Lower leg skin (tissue), 4 donors: ENCODE measurements at regions not wholly inside any gene's neighbourhood (a gene's known extent, or its start where the extent isn't known, plus 50 kb on each side); places are given as distances from the start of the nearest gene placed in this dataset.

Source experiments
- DNase-seq, 2 donors: peaks; one replicate each; pipeline ENCODE4 v3.0.0-alpha.2; 2019; ENCODE audit warnings: low spot score in 2 of 2
- H3K4me3 ChIP-seq: fragments of 200-600 bp; sonication (generic); 2 replicates; pipeline ENCODE4 v1.5.1; 2017; ENCODE audit warnings: mild to moderate bottlenecking, low read depth; ENCODE audit not compliant: poor library complexity, severe bottlenecking
- POLR2A ChIP-seq, 2 donors: fragments of 450-650 bp; IDR thresholded peaks; one replicate each; pipeline ENCODE4 v1.6.1; 2016 to 2017; ENCODE audit warnings: antibody characterized with exemption in 2 of 2, mild to moderate bottlenecking in 1 of 2, moderate library complexity in 1 of 2
- WGBS, 2 donors: methylation state at CpG; one replicate each; pipeline ENCODE4 v1.1.5; 2018; 5-methylcytosine and 5-hydroxymethylcytosine counted together
- intact Hi-C: fragments of 100-400 bp; cut with DNase I; formaldehyde crosslinking; loops from one replicate; pipeline ENCODE4 v1.15.0; 2023; ENCODE audit warnings: low total_unique reads
- TF ChIP-seq, protein P1 (sequence below), 3 donors: fragments of 450-650 bp; IDR thresholded peaks; one replicate each; pipeline ENCODE4 v1.5.1; 2016; ENCODE audit warnings: antibody characterized with exemption in 3 of 3, mild to moderate bottlenecking in 3 of 3, moderate library complexity in 2 of 3

DNA sequence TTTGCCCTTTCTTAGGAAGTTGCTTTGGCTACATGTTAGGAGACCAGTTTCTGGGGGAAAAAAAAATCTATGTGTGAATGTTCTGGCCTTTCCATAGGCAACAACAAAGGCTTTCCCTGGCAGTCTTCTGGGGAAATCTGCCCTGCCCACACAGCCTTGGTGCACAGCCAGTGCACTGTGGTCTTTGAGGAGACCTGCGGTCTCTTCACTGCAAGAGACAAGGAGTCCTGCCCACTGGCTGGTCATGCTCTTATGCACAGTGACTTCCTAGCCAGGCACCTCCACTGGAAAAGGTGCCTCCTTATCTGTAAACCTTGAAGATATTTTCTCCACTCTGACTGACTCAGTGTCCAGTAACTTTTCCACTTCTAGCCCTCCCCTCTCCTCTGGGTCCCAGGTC is 155.1 kb downstream of the SUCLA2 start:
- no peak for TF ChIP-seq POLR2A (IDR thresholded peaks at IDR 0.05)
- TF ChIP-seq, protein P1, sequence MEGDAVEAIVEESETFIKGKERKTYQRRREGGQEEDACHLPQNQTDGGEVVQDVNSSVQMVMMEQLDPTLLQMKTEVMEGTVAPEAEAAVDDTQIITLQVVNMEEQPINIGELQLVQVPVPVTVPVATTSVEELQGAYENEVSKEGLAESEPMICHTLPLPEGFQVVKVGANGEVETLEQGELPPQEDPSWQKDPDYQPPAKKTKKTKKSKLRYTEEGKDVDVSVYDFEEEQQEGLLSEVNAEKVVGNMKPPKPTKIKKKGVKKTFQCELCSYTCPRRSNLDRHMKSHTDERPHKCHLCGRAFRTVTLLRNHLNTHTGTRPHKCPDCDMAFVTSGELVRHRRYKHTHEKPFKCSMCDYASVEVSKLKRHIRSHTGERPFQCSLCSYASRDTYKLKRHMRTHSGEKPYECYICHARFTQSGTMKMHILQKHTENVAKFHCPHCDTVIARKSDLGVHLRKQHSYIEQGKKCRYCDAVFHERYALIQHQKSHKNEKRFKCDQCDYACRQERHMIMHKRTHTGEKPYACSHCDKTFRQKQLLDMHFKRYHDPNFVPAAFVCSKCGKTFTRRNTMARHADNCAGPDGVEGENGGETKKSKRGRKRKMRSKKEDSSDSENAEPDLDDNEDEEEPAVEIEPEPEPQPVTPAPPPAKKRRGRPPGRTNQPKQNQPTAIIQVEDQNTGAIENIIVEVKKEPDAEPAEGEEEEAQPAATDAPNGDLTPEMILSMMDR (IDR thresholded peaks at IDR 0.05), result no peak
- intact Hi-C loops, result no loop called here
- no peak for DNase-seq
- WGBS, 2 donors, result 78 to 90% methylated on average over 1 of the region's 1 CpG
- no peak overlapping the region for H3K4me3 ChIP-seq

DNA sequence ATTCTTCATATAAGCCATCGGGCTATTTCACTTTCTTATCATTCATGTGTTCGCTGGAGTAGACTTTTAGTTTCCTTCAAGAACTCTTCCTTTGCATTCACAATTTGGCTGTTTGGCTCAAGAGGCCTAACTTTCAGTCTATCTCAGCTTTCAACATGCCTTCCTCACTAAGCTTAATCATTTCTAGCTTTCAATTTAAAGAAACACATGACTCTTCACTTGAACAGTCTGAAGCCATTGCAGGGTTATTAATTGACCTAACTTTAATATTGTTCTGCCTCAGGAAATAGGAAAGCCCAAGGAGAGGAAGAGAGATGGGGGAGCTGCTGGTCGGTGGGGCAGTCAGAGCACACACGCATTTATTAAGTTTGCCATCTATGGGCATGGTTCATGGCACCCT is 158.1 kb downstream of the SUCLA2 start:
- H3K4me3 ChIP-seq, result no peak overlapping the region
- TF ChIP-seq POLR2A (IDR thresholded peaks at IDR 0.05), result no peak
- TF ChIP-seq, protein P1 (IDR thresholded peaks at IDR 0.05), result no peak
- intact Hi-C loops, result no loop called here
- DNase-seq, result no peak
- WGBS, 2 donors, result 87 to 90% methylated on average over 4 of the region's 4 CpGs

DNA sequence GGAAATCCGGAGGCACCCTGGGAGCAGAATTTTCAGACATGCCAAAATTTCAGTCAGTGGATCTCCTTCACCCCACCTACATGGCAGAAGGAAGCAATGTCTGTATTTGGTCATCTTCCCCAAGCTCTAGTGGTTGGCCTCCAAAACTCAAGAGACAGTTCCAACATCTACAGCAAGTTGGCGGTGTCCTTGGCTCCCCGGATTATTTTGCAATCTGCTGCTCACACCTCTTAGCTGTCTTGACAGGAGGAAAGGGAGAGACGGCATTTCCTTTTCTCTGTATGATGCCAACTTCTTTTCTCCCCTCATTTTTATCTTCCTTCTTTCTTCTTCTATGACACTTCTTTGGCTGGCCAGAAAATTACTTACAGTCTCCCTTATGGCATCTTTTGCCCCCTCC is 159.9 kb downstream of the SUCLA2 start:
- no peak for TF ChIP-seq POLR2A (IDR thresholded peaks at IDR 0.05)
- TF ChIP-seq, protein P1 (IDR thresholded peaks at IDR 0.05), result no peak
- intact Hi-C loops, result no loop called here
- no peak for DNase-seq
- no peak overlapping the region for H3K4me3 ChIP-seq
- 84 to 88% methylated on average over 4 of the region's 4 CpGs for WGBS, 2 donors

DNA sequence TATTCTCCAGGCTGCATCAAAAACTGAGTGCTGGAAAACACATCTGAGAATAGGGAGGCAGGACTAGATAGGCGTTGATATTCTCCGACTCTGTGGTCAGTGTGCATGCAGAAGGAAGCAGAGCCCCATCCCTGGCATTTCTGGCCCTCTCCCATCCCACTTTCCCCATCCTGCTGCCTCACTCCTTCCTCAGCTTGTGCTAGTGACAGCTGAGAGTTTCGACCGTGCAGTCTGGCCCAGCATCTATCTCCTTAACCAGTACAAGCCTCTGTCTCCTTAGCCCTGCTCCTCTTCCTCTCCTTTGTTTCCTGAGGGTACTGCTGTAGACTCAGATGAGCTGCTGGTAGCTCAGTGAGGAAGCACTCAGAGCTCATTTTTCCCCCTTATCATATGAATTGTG is 163.2 kb downstream of the SUCLA2 start:
- intact Hi-C loops, result no loop called here
- DNase-seq, result no peak
- no peak overlapping the region for H3K4me3 ChIP-seq
- 79 to 80% methylated on average over 4 of the region's 4 CpGs for WGBS, 2 donors
- TF ChIP-seq POLR2A (IDR thresholded peaks at IDR 0.05), result no peak
- TF ChIP-seq, protein P1 (IDR thresholded peaks at IDR 0.05), result no peak

DNA sequence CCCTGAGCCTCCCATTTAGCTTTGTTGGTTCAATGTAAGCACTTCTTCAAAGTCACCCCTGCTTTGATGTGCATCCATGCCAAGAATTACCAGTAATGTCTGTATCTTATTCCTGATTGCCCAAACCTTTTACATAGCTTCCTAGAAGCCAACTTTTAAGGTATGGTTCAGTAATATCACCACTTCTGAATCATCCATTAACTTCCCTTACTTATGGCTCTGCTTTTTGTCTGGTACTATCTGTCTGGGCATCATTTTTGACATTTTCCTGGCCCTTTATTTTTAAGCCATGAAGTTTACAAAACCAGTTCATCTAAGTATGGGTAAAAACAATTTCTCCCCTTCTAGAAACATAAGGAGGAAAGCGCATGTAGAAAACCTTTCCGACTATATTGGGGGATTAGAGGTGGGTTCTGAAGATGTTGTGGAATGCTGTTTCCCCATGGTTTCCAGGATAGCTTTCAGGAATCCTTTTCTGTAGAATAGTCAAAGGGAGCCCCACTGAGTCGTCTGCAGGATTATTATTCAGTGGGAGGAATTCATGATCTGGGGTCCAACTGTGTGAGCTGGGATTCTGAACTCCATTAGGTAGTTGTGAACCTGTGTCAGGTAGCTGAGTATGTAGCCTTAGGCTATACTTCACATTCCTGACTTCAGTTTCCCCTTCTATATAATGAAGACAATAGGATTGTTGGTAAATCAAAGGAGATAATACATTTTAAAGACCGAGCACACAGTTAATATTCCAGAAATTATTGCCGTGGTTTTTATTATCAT is 163.8 kb downstream of the SUCLA2 start:
- no peak overlapping the region for H3K4me3 ChIP-seq
- DNase-seq, result no peak
- intact Hi-C loops, result no loop called here
- WGBS, 2 donors, result 75 to 80% methylated on average over 5 of the region's 5 CpGs
- TF ChIP-seq POLR2A (IDR thresholded peaks at IDR 0.05), result no peak
- TF ChIP-seq, protein P1 (IDR thresholded peaks at IDR 0.05), result no peak
